ENCODE measurements at regions not wholly inside any gene's neighbourhood (a gene's known extent, or its start where the extent isn't known, plus 50 kb on each side); places are given as distances from the start of the nearest gene placed in this dataset.

DNA sequence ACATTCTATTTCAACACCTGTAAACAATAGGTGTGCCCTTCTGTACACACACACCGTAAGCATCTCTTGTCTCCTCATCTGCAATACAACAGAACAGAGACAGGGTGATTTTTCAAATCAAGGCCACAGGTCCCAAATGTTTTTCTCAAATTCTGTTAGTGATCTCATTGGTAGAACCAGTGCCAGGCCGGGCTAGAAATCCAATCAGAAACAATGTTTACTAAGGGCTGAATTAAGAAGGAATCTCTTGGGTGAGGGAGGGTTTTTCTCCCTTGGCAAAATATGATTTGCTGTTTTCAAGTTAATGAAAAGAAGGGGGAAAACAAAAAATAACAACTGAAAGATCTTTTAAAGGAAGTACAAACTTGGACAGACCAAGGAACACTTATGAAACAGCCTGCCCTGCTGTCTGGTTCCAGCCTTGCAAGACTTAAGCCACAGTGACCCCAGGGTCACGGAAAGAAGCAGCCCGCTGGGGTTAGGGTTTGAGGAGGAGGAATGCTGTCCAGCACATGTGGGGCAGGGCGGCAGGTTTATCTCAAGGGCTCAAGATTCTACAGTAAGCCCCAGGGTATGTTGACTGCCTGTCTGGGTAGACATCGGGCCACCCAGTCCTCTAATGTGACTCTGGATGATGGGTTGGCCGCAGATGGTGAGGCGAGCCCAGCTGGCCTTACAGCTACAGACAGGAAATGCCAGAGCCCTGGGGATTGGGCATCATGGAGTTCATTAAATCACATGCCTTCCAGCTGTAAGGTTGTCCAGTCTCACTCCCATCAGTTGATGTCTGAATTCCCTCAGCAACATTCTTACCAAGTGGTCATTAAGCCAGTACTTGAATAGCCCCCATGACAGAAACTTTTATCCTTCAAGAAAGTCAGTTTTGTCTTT is 73.3 kb upstream of the SLC44A3 start:
- TF ChIP-seq, protein P1, sequence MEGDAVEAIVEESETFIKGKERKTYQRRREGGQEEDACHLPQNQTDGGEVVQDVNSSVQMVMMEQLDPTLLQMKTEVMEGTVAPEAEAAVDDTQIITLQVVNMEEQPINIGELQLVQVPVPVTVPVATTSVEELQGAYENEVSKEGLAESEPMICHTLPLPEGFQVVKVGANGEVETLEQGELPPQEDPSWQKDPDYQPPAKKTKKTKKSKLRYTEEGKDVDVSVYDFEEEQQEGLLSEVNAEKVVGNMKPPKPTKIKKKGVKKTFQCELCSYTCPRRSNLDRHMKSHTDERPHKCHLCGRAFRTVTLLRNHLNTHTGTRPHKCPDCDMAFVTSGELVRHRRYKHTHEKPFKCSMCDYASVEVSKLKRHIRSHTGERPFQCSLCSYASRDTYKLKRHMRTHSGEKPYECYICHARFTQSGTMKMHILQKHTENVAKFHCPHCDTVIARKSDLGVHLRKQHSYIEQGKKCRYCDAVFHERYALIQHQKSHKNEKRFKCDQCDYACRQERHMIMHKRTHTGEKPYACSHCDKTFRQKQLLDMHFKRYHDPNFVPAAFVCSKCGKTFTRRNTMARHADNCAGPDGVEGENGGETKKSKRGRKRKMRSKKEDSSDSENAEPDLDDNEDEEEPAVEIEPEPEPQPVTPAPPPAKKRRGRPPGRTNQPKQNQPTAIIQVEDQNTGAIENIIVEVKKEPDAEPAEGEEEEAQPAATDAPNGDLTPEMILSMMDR (optimal IDR thresholded peaks at IDR 0.05 in 1 of 3, IDR thresholded peaks at IDR 0.05 in 1 of 3, conservative IDR thresholded peaks at IDR 0.05 in 1 of 3; ENCODE audit: extremely low read depth in 1 of 3, insufficient read depth in 2 of 3, low read length in 3 of 3) = no peak
- no peak for TF ChIP-seq EZH2 (IDR thresholded peaks at IDR 0.05; ENCODE audit: low read length)
